ENCODE measurements at regions not wholly inside any gene's neighbourhood (a gene's known extent, or its start where the extent isn't known, plus 50 kb on each side); places are given as distances from the start of the nearest gene placed in this dataset.

DNA sequence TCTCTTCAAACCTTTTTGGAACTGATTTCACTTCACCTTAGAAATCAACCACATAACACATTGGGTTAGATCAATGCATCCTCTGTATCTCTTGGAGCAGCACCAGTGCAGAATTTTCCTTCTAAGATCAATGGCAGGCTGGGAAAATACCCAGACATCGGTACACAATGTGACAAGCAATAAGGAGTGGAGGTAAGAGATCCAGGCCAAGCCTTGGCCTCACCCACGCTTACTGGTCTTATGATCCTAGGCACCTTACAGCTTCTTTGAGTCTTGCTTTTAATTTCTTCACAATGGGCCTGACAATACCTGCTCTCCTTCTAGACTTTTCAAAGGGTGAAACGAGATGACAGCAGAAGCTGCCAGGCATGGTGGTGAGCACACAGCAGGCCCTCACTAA is 232.0 kb downstream of the LACC1 start:
- no peak for DNase-seq (ENCODE audit: extremely low spot score, insufficient read length, low read depth)
- no peak for FAIRE-seq

- FAIRE-seq (no peak), DNase-seq (ENCODE audit: extremely low spot score, insufficient read length, low read depth) (no peak)
Measured at GRCh38 chr13:44112700-44113329, 233.1 kb downstream of the LACC1 start.

DNA sequence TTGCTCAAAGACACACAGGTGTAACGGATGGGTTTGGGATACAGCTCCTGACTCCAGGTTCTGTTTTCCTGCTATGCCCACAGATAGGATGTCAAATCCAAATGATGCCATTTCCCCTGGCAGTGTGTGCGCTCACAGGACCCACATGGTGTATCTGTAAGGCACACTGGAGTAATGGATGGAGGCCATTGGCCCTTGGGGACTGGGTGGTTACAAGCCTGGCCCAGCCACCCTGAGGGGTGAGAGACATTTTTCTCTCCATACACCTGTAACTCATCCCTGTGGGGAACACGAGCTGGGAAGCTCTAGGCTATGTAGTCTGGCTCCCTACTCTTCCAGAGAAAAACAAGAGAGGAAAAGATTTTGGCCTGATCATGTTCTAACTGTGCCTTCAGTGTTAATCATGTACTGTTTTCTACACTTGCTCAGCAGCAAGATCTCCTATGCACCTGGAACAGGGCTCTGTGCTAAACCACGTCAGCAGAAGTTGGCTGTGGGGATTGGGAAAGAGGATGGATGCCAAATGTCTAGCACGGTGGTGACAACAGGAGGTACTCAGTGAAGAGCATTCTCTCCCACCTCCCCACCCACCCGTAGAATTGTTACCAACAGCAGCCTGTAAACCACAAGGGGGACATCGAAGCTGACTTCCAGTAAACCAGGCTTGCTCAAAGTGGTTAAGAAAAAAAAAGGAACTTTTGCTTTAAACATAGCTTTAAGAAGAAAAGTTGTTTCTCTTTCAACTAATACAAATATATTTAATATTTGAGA is 237.0 kb downstream of the LACC1 start:
- no peak for DNase-seq (ENCODE audit: extremely low spot score, insufficient read length, low read depth)

GRCh38 chr13:44117351-44117750 is 237.6 kb downstream of the LACC1 start:
- no peak for FAIRE-seq
- no peak for DNase-seq (ENCODE audit: extremely low spot score, insufficient read length, low read depth)

More for the DNA sequence above, 237.0 kb downstream of the LACC1 start:
- FAIRE-seq: no peak

DNA sequence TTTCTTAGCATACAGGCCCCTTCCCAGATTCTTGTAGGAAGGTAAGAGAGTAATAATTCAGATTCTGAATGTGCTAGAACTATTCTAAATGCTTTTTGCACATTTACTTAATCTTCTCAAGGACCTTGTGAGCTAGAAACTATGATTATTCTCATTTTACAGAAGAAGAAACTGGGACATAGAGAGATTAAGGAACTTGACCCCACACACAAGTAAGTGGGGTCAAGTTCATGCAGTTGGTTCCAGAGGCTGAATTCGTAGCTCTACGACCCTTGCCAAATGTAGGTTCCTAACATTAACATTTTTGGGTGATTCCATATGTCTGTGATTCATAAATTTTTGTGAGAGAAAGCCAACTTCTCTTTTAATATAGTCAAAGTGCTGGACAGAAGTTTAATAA is 238.1 kb downstream of the LACC1 start:
- FAIRE-seq (no peak), DNase-seq (ENCODE audit: extremely low spot score, insufficient read length, low read depth) (no peak)

GRCh38 chr13:44118881-44119280 is 239.2 kb downstream of the LACC1 start:
- FAIRE-seq (no peak), DNase-seq (ENCODE audit: extremely low spot score, insufficient read length, low read depth) (no peak)

GRCh38 chr13:44120043-44120442 is 240.3 kb downstream of the LACC1 start:
- DNase-seq (ENCODE audit: extremely low spot score, insufficient read length, low read depth) (no peak), FAIRE-seq (no peak)

DNA sequence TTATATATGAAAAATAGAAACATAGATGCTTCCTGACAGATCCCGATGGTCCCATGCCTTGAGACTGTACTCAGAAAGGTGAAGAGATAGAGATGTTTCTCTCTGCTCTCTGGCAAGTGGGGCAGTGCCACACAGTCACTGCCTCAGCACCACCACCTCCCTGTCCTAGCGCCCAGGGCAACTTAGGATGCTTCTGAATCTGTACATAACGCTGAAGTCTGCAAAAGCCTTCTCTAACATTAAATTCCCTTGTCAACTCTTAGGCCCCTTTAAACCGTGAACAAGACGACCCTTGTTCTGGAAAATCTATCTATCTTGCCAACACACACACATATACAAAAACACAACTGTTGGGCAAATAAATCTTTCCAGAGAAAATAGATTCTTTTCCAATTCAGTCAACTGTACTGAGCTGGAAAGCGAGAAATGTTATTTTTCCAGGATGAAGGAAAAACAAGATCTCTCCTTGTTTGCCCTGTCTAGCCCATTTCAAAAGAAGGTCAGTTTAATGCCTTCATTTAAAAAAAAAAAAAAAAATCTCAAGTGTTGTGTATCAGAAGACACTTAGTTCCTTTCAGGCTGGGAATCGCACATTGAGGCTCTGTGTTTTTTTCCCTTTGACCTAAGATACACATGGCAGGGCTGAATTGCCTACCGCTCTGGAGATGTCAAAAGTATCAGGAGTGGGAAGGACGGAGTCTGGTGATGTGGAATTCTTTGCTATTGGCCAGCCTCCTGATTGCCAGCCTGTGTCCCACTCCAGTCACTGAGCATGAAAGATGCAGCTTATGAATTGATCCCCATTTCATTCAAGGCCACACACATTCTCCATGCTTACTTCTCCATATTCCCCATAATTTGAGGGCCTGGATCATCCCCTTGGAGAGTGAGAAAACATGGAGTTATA is 241.4 kb downstream of the LACC1 start:
- DNase-seq (ENCODE audit: extremely low spot score, insufficient read length, low read depth): no peak
- FAIRE-seq: no peak

DNA sequence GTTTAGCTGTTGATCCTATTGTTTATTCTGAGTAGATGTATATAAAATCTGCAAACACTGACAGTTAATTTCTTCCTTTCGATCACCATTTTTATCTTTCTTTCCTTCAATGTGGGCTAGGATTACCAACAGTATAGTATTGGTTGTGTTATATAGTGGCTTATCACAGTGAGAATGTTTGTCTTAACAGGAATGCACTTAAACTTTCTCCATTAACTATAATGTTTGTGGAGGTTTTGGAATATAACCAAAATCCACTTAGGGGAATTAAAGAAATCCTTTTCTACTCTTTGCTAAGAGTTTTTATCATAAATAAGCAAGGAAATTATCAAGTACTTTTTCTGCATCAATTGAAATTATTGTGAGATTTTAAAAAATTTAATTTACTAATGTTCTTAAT is 244.6 kb downstream of the LACC1 start:
- DNase-seq (ENCODE audit: extremely low spot score, insufficient read length, low read depth) (no peak), FAIRE-seq (no peak)

DNA sequence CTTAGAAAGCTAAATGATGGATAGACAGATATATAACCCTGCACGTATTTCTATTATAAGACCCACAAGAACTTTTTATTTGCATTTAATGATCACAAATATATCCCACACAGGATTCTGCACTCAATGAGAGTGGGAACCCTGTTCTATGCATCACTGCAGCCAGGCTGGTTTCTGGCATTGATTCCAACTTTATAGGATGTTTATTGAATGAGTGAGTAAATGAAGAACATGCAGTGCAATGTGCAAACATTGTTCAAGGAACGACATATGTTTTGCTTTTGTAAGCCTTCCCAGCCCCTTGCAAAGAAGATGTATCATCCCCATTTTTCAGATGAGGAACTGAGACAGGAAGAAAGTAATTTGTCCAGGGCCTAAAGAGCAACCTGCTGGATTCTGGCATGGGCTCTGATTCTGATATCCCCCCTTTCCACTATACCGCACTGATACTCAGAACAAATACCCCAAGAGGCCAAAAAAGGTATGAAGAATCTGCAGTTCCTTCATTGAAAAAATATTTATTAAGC is 246.3 kb downstream of the LACC1 start:
- DNase-seq (ENCODE audit: extremely low spot score, insufficient read length, low read depth) (no peak), FAIRE-seq (no peak)

- FAIRE-seq: no peak
- no peak for DNase-seq (ENCODE audit: extremely low spot score, insufficient read length, low read depth)
Measured at GRCh38 chr13:44128552-44129001, 245.0 kb upstream of the SERP2 start.

DNA sequence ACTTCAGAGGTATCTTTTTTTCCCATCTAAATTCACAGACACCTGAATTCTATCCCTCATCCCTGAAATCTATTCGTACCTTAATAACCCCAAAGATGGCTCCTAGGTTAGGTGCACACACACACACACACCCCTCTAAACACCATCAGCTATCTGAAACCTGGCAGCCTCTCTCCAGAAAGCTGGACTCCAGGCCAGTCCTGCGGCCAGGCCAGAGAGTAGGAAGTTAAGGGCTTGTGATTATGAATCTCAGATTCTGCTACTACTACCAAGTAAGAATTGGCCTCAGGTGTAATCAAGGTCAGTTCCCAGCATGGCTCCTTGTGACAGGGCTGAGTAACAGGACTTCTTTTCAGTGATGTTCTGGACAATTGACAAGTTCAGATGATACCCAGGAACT is 244.2 kb upstream of the SERP2 start:
- DNase-seq (ENCODE audit: extremely low spot score, insufficient read length, low read depth): no peak
- FAIRE-seq: no peak

GRCh38 chr13:44131069-44131614 is 242.5 kb upstream of the SERP2 start:
- DNase-seq (ENCODE audit: extremely low spot score, insufficient read length, low read depth) (no peak), FAIRE-seq (no peak)

- DNase-seq (ENCODE audit: extremely low spot score, insufficient read length, low read depth) (no peak), FAIRE-seq (no peak)
Measured at GRCh38 chr13:44132710-44133109, 240.9 kb upstream of the SERP2 start.

DNA sequence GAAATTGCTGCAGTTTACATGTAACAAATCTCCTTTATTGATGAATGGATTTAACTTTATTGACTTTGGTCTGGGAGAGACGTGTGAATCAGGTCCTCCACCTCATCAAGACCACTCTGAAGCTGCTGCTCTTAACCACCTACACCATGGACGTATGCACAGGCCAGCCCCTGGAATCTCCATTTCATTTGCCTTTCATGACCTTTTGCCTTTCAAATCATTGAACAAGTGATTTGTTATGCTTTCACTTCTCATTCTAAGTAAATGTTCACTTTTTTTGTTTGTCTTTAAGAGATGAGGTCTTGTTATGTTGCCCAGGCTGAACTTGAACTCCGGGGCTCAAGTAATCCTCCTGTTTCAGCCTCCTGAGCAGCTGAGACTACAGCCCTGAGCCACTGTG is 240.0 kb upstream of the SERP2 start:
- DNase-seq (ENCODE audit: extremely low spot score, insufficient read length, low read depth): no peak
- no peak for FAIRE-seq

DNA sequence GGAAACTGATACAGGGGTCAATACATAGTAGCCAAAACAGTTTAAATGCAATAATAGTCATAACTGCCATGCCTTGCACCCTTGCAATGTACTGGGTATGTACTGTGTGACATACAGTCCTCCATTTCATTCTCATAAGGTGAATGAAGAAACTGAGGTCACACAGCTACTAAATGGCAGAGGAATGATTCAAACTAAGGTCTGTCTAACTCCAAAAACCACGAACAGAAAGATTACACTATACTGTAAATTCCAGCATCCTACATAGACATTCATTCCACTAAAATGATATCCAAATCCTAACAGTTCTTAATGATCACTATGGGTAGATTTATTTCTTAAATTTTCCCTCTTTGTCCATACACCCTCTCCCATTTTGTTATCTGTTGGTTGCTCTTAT is 238.1 kb upstream of the SERP2 start:
- FAIRE-seq (no peak), DNase-seq (ENCODE audit: extremely low spot score, insufficient read length, low read depth) (no peak)

- FAIRE-seq: no peak
Measured at GRCh38 chr13:44136696-44137268, 236.8 kb upstream of the SERP2 start.

DNA sequence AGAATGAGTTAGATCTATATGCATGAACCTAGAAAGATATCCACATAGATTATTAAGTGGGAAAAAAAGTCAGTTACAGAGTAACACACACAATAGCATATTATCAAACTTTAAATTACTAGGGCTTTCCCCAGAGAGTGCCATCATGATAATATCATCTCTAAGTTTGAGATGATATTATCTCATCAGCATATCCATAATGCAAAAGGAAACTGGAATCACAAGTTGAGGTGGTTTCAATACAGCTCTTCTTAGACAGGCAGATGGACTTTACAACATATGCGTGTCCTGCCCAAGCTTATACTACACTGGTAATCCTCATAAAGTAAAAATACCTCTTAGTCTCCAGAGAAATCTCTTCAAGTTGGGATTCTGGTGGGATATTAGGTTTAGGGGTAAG is 236.2 kb upstream of the SERP2 start:
- FAIRE-seq: no peak

More at GRCh38 chr13:44136696-44137268, 236.8 kb upstream of the SERP2 start:
- no peak for DNase-seq (ENCODE audit: extremely low spot score, insufficient read length, low read depth)

GRCh38 chr13:44140146-44140545 is 233.5 kb upstream of the SERP2 start:
- FAIRE-seq (no peak), DNase-seq (ENCODE audit: extremely low spot score, insufficient read length, low read depth) (no peak)

More for the DNA sequence above, 236.2 kb upstream of the SERP2 start:
- DNase-seq (ENCODE audit: extremely low spot score, insufficient read length, low read depth): no peak
